HG03103 (cell line): ENCODE measurements at regions not wholly inside any gene's neighbourhood (a gene's known extent, or its start where the extent isn't known, plus 50 kb on each side); places are given as distances from the start of the nearest gene placed in this dataset.

Source experiments
- ATAC-seq: cut with Tn5 transposase; IDR thresholded peaks from one replicate; pipeline ENCODE4 v1.9.1; 2021; ENCODE audit warnings: low read depth; ENCODE audit not compliant: unreplicated experiment

DNA sequence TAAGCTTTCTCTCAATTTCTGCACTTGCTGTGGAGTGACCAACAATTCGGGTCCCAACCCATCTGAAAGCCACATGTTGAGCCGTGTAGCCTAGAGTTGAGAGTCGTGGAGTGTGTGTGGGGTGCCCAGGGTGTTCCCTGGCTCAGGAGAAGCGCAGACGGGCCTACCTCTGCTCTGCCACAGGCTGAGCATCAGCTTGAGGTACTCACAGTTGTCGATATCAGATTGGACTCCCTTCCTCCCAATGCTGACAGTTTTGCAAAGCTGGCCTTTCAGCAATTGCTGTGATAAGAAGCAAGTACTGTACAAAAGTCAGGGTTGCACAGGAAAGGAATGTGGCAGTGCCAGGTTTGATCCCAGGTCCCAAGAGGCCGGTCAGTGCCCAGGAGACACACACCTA, 133.4 kb upstream of the SPACA7 start:
- ATAC-seq = no peak

DNA sequence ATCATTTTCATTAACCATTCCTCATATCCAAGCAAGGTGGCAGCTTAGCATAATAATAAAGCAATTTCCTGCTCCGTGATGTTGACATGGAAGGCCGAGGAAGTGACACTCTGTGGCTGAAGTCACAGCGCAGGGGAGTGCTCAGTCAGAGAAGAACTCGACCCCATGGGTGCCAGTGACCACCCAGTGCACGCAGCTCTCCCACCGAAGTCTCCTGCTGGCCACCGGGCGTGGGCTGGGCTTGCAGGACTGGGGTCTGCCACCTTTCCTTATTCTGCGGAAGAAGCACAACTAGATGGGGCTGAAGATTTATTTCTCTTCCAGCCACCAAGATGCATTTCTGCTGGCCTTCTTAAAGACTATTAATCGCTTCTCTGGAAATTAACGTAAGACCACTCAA, 132.1 kb upstream of the SPACA7 start:
- ATAC-seq = no peak

DNA sequence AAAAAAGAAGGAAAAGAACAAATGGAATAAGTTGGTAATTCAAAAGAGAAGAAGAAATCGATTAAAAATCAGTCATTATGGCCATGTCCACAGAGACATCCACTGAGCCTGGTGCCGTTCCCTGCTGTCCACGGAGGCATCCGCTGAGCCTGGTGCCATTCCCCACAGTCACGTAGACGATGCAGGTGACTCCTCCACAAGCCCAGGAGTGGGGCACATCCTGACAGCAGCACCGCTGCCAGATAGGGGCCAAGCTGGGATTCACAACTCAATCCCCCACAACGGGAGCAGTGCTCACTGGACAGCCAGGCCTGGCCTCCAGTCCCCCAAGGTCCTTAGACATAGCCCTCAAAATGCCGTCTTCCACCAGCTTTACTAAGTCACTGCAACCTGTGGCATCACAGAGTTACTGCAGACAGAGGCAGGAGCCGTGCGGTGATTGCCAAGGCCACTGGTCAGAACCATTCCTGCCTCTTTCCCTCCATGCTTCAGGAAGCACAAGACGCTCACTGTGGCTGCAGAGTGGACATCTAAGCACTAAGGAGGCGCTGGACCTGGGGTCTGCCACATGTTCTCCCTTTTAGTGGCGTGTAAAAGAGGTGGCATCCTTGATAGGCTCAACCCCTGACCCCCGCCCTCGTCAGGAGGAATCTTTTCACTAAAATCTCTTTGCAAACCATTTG, 131.5 kb upstream of the SPACA7 start:
- no peak for ATAC-seq

DNA sequence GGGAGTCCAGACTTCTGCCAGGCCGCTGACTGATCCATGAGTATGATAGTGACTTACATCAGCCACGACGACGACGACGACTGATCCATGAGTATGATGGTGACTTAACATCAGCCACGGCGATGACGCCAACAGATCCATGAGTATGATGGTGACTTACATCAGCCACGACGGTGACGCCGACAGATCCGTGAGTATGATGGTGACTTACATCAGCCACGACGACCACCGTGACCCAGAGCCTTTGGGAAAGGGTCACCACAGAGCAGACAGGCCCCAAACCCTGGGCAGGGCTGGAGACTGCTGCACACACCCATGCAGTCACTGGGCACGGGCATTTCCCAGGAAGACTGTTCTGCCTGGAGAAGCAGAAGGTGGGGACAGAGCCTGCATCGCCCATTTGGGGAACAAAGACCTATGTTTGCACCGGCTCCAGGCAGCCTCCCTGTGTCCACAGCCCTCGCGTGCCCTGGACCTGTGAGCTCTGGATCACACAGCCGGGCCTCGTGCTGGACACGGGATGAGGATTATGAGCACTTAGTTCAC, 130.9 kb upstream of the SPACA7 start:
- ATAC-seq = no peak

DNA sequence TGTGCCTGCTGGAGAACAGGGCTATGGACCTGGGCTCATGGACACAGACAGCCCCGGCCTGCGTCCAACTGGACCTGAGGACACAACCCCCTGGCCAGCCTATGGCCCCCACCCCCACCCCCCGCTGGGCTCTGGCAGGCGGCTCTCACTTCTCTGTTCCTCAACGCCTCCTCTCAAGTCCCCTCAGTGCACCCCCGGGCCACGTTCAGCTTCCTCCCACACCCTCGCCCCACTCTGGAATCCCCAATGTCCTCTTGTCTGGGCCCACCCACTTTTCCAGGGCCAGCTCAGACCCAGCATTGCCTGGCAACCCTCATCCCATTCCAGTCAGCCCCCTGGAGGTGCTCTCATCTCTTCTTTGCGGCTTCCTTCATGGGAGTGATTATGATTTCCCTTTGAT, 130.2 kb upstream of the SPACA7 start:
- ATAC-seq = no peak

DNA sequence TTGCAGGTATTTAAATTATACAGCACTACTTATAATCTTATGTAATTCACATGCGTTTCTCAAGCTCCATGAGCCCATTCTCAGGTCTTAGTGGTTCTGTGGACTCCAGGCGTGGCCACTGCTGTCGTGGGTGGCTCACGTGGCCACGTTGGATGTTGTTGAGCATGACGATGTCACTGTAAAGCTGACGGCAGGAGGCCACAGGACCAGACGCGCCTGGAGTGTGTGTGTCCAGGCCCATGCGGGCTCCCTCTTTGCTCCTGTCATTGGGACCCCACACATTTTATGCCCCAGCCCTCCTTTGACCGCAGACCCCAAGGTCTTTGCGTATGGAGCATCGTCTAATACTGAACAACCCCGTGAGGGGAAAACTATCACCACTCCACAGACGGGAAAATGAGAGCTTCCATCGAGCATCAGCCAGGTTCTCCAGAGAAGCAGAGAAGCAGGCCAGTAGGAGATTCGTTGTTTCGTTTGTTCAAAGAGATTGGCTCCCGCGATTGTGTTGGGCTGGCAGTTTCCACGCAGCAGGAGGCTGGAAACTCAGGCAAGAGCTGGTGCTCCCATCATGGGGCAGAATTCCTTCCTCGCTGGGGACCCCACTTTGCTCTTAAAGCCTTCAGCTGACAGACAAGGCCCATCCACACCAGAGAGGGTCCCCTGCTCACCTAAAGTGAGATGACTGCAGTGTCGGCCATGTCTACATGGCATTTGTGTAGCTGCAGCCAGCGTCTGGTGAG, 129.3 kb upstream of the SPACA7 start:
- ATAC-seq = no peak

DNA sequence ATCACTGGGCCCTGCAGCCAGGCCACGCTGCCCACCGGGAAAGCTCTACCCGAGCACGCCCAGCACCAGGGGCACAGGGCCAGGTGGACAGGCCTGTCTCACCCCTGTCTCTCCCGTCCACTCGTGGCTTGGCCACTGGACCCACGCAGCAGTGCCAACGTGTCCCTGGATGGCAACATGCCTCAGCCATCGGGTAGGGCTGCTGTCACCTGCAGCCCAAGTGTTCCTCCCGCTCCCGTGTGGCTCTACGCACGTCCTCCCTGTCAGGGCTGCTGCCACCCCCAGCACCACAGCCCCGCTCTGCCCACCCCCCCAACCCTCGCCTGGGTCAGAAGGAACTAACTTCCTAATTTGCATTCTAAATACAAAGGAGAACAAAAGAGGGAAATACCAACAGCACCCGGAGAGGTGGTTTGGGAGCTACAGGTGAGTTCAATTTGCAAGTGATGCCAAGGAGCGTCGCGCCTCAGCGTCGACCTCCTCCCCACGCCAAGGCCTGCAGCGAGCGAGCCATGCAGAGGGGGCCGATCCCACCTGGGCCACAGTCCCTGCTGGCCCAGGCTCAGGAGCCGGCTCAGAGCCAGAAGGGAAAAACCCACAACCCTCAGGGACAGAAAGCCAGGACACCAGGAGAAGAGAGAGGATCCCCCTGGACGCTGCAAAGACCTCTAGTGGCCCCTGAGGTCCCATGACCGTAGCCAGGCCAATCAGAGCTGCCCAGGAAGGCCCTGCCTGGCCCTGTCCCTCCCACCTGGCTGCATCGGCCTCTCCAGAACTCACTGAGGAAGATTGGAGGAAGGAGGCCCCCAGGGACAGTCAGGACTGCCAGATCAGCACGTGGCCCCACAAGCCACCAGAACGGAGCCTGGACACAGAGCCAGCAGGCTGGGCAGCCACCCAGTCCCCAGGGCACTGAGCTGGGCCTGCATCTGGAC, 128.4 kb upstream of the SPACA7 start:
- no peak for ATAC-seq

DNA sequence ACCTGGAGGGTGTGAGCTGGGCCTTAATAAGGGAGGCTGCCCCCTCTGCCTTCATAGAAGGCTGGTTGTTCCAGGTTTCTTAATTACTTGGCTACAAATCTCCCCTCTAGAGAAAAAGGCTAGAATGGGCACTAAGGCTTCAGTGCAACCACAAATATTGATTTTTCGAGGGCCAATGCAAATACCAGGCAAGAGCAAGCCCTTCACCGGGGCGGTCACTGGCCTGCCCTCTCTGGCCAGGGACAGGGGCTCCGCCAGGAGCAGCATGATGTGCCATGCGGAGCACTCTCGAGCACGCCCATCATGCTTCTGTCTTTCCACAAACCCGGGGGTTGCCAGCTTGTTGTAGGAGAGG, 127.8 kb upstream of the SPACA7 start:
- no peak for ATAC-seq

DNA sequence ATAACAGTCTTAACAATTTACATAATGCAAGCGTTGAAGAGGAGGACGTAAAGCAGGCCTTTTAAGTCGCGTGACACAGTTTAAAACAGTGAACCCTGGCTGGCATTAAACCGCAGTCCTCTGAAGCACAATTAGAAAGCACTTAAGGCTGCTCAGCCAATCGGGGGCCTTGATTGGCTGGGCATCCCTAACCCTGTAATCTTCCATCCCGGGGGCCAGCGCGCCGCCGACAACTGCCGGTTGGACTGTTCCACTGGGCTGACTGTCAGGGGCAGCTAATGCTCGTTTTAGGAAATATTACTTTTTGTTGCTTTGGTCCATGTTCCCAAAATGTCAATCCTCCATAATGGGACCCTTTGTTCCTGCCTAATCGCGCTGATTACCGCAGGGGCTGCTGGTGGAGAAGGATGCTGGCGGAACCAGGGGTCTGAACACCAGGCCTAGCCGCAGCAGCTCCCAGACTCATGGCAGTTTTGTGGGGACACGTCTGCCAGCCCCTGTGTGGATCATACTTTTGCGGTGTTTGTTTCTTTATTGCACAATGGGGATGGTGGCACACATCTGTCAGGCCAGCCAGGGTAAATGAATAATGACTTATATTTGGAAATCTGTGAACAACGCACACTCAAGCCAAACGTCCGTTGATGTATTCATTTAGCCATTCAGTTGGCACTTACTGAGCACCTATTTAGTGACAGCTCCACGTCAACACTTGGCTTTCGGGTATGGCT, 127.1 kb upstream of the SPACA7 start:
- ATAC-seq = no peak

DNA sequence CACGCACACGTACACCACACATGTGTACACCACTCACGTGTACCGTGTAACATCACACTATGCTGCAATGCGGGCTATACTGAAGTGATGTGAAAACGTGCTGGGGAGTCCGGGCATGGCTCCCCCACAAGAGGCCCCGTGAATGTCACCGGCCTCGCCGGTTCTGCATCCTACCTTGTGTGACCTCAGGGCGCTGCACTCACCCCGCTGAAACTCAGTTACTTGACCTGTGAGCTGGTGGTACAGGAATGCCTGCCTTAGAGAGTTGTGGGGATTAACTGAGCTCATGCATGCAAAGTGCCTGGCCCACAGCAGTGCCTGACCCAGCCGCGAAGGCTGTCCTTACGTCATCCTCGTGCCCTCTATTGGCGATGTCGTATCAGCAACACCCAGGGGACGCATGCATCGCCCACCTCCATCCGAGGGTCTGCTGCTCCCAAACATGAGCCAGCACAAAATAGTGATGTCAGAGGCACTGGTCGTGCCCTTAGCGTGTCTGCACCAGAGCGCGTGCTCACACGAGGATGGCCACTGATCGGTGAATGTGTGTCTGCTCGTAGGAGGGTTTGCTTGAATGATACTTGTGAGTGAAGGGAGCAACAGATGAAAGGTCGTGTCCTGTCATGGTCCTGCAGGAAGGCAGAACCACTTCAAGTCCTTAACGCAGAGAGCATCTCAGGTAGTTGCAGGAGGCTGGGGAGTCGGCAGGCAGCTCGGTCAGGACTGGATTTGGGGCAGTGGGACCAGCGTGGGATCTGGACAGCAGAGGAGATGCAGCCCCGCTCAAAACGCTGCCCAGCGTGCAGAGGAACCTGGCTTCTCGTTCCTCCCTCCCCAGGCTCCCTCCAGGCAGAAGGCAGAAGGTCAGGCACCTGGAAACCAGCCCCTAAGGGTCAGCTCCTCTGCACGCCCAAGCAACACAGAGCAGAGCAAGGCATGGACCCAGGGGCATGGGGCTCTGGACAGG, 126.2 kb upstream of the SPACA7 start:
- no peak for ATAC-seq

DNA sequence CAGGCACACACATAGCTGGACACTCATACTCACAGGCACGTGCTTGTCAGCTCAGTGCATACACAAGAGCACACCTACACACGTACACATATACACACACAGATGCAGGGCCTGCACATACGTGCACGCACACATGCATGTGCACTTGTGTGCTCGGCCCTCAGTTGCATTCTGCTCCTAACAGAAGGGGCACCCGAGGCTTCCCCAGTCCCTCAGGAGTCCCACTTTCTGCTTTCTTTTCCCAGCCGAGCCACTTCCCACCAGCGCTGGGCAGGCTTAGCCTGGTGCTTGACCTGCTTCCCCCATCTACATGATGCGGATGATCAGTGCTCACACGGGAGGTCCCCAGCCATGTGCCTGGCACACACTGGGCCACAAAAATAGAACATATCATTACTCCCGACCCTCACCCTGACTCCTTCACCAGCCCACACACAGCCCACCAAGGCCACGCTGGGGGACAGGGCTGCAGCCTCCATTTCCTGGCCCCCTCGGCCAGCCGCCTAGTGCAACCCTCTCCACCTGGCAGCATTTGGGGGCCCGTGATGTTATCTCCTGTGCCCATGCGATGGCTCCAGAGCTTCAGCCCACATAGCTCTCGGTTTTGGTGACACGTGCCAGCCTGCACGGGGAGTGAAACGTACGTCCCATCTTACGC, 125.2 kb upstream of the SPACA7 start:
- ATAC-seq = no peak

DNA sequence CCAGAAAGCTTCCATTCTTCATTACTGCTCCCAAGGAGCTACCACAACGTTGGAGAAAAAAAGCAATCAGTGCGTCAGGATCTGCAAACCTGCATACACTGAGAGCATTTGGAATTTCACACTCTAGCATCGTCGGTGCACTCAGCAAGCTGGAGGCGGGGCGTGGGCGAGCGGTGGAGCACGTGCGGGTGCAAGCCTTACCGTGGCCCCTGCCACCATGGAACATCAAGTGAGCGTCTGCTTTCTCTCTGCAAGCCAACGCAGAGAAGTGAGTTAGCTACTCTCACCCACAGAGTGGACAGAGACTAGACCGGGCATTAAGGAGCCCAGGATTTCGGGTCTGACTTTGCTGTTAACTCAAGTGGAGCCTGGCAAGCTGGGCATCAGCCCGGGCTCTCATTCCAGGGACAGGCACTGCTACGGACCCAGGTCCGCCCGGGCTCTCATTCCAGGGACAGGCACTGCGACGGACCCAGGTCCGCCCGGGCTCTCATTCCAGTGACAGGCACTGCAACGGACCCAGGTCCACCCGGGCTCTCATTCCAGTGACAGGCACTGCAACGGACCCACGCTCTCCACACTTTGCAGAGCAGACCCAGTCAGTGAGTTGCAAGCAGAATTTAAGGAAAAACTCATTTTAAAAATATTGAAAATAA, 124.1 kb upstream of the SPACA7 start:
- no peak for ATAC-seq

DNA sequence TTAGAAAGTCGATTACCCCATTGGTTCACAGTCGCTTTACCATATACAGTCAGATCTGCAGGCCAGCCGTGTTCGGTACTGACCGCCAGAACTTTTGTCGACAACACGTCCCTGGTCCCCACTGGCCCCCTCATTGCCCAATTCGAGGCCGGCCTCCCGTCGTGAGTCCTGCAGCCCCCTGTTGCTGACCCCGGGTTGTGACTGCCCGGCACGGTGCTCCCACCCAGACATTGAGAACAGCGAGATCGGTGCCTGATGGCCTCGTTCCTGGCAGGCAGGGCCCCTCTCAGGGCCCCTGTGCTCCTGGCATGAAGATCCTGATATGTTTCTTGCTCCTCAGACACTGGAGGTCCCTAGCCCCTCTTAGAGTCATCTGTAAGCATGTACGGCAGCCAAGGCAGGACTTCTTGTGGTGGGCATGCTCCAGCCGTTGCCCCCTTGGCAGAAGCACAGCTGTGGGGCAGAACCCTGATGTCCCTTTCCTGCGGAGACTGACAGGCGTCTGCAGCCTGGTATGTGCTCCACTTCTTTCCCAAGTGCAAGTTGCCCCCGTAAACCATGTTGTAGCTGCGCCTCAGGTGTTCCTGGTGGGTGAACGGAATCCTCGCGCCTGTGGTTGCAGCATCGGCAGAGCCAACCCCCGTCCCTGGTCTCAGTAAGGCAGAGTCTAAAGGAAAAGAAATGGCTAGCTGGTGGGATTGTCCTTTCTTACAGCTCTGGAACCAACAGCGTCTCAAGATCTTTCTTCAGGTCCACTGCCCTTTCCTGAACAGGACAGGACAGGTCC, 123.2 kb upstream of the SPACA7 start:
- no peak for ATAC-seq

DNA sequence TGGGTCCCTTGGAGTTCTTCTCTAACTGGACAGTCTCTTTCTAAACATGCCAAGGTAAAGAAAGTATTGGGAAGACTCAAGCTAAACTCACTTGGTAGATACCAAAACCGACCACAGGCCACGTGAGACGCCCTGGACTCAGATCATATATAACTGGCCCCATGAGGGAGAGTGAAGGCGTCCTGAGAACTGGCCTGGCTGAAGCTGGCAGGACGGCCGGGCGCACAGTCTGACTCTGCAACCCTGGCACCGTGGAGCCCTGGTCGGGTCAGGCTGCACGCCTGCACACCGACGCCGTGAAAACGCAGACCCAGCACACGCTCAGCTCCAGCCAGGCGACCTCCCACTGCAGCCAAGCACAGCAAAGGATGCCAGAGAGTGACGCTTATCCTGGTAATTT, 122.5 kb upstream of the SPACA7 start:
- ATAC-seq = no peak

DNA sequence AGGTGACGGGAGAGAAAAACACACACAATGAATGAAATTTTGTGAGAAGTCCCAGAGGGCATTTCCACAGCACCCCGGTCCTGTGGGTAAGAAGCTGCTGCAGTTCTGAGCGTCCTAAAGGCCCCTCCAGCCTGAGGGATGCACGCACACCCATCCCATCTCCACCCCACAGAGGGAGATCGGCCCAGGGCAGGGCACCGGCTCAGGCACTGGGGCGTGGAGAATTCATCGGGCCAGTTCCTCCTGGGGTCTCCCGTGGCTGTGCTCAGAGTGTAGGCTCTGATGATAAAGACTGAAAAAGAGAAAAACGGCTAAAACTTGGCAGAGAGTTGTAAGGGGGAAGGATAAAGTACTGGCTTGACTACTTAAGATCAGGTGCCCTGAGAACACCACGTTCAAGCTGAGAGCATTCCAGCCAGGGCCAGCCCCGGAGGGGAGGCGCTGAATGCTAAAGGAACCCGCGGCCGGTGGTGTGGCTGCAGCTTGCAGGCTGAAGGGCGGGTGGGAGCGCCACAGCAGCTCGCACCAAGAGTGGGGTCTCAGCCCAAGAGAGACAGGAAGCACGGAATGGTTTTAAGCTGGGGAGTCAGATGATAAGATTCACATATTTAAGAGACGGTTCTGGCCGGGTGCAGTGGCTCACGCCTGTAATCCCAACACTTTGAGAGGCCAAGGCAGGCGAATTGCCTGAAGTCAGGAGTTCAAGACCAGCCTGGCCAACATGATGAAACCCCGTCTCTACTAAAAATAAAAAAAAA, 121.9 kb upstream of the SPACA7 start:
- ATAC-seq = no peak

DNA sequence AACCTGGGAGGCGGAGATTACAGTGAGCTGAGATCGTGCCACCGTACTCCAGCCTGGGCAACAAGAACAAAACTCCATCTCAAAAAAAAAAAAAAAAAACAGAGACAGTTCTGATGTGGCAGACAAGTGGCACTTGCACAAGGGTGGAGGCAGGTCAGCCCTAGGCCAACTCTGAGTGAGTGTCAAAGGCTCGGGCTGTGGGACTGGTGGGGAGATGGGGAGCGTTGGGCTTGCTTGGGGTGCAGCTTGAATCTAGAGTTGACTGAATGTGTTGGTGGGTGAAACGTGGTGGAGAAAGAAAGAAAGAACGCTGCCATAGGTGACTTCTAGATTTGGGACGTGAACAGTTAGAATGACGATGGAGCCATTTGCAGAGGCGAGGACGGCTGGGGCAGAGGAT, 121.3 kb upstream of the SPACA7 start:
- no peak for ATAC-seq
